Keratinocyte (primary cell): ENCODE measurements at regions not wholly inside any gene's neighbourhood (a gene's known extent, or its start where the extent isn't known, plus 50 kb on each side); places are given as distances from the start of the nearest gene placed in this dataset.

Experiments used
- DNase-seq: peaks from one replicate; pipeline ENCODE4 v3.0.0-alpha.2; 2011; ENCODE audit warnings: low read depth, missing footprints, low spot score
- FAIRE-seq: peaks from 2 replicates; lab custom pipeline; 2011; peaks lifted over from hg19 to GRCh38; lab: Jason Lieb, UNC
- H2AFZ ChIP-seq: 2 replicates; pipeline ENCODE4 v1.6.0; 2012; ENCODE audit warnings: low read length, control low read depth, inconsistent platforms; ENCODE audit not compliant: control insufficient read depth
- H3K27ac ChIP-seq: 2 replicates; pipeline ENCODE4 v1.5.1; 2011; ENCODE audit warnings: low read length; ENCODE audit not compliant: control insufficient read depth, insufficient read depth
- H3K27me3 ChIP-seq: 3 replicates; pipeline ENCODE4 v1.6.0; 2011; ENCODE audit warnings: low read length; ENCODE audit not compliant: control insufficient read depth, insufficient read depth; ENCODE audit errors: extremely low read depth
- H3K36me3 ChIP-seq, 2 experiments: 2 replicates in 1 of 2; 3 replicates in 1 of 2; pipeline ENCODE4 v1.5.1; 2011; ENCODE audit warnings: low read length in 2 of 2, mild to moderate bottlenecking in 1 of 2; ENCODE audit not compliant: control insufficient read depth in 2 of 2, insufficient read depth in 2 of 2; ENCODE audit errors: extremely low read depth in 1 of 2
- H3K4me1 ChIP-seq: 3 replicates; pipeline ENCODE4 v1.5.1; 2011; ENCODE audit warnings: low read length; ENCODE audit not compliant: control insufficient read depth, insufficient read depth; ENCODE audit errors: extremely low read depth
- H3K4me2 ChIP-seq: 3 replicates; pipeline ENCODE4 v1.6.0; 2011; ENCODE audit warnings: low read depth, low read length; ENCODE audit not compliant: control insufficient read depth, insufficient read depth; ENCODE audit errors: extremely low read depth
- H3K4me3 ChIP-seq, 3 experiments: fragments of 200-600 bp in 1 of 3; sonication (generic) in 1 of 3; 2 replicates in 2 of 3; 3 replicates in 1 of 3; pipeline ENCODE4 v1.5.1; 2011 to 2016; ENCODE audit warnings: low read length in 3 of 3, mild to moderate bottlenecking in 3 of 3, control low read depth in 2 of 3, inconsistent platforms in 1 of 3, low read depth in 1 of 3, mixed read lengths in 1 of 3, mixed run types in 1 of 3, moderate library complexity in 1 of 3; ENCODE audit not compliant: control insufficient read depth in 2 of 3, insufficient read depth in 2 of 3; ENCODE audit errors: extremely low read depth in 1 of 3
- H3K79me2 ChIP-seq: 2 replicates; pipeline ENCODE4 v1.6.0; 2012; ENCODE audit warnings: low read length; ENCODE audit not compliant: control insufficient read depth, insufficient read depth
- H3K9ac ChIP-seq: 3 replicates; pipeline ENCODE4 v1.6.0; 2011; ENCODE audit warnings: low read length; ENCODE audit not compliant: control insufficient read depth, insufficient read depth; ENCODE audit errors: extremely low read depth
- H3K9me1 ChIP-seq: 3 replicates; pipeline ENCODE4 v1.6.0; 2011; ENCODE audit warnings: low read length; ENCODE audit not compliant: control insufficient read depth, insufficient read depth; ENCODE audit errors: extremely low read depth
- H3K9me3 ChIP-seq: 2 replicates; pipeline ENCODE4 v1.5.1; 2012; ENCODE audit warnings: low read depth, low read length; ENCODE audit not compliant: control insufficient read depth
- H4K20me1 ChIP-seq: 3 replicates; pipeline ENCODE4 v1.6.0; 2011; ENCODE audit warnings: low read length; ENCODE audit not compliant: control insufficient read depth, insufficient read depth; ENCODE audit errors: extremely low read depth
- CTCF ChIP-seq, 3 experiments: IDR thresholded peaks in 1 of 3; conservative IDR thresholded peaks in 1 of 3; optimal IDR thresholded peaks in 1 of 3; 2 replicates in 2 of 3; 3 replicates in 1 of 3; pipeline versions ENCODE3 to v1.5.1; 2011; ENCODE audit warnings: low read length in 3 of 3, mild to moderate bottlenecking in 3 of 3, moderate library complexity in 2 of 3, control low read depth in 1 of 3, inconsistent platforms in 1 of 3; ENCODE audit not compliant: insufficient read depth in 2 of 3; ENCODE audit errors: extremely low read depth in 1 of 3
- EZH2 ChIP-seq: IDR thresholded peaks from one replicate; pipeline ENCODE4 v1.6.1; 2012; ENCODE audit warnings: inconsistent platforms, mild to moderate bottlenecking, low read length, moderate library complexity
- dilution Hi-C: fragments of 300-500 bp; cut with MboI; formaldehyde crosslinking; loops from one replicate; pipeline ENCODE4 v1.7.0; 2020; ENCODE audit warnings: low sequenced_read_pairs; ENCODE audit not compliant: extremely low pct_ligation_motif_present

DNA sequence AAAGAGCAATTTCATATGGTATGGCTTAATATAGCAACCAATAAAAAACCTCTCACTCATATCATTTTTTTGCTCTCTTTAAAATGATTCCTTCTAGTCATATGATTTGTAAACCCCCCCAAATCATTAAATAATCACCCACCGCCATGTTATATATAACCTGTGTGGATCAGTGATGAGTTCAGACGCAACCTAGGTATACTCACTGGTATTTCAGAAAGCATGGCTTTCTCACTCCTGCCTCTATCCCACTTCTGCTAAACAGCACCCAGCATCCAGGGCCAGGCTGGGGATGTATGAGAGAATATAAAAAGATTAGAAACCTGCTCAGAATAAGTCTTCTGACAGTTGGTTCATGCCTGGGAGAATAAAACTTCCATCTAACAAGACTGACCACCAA, 172.3 kb upstream of the PRICKLE2 start:
- no peaks in the 10 kb centered on the region for H3K4me1 ChIP-seq
- no peaks in the 10 kb centered on the region for H3K27me3 ChIP-seq
- no peak overlapping the region for H3K27ac ChIP-seq
- TF ChIP-seq EZH2 (no peak), CTCF (optimal IDR thresholded peaks at IDR 0.05 in 1 of 3, IDR thresholded peaks at IDR 0.05 in 1 of 3, conservative IDR thresholded peaks at IDR 0.05 in 1 of 3; ENCODE audit: extremely low read depth in 1 of 3, insufficient read depth in 2 of 3, low read length in 3 of 3) (no peak)
- no peaks in the 10 kb centered on the region for H3K9me1 ChIP-seq
- no peak overlapping the region for H3K9ac ChIP-seq
- H3K79me2 ChIP-seq = no peaks in the 10 kb centered on the region
- dilution Hi-C loops = no loop called here
- H3K4me2 ChIP-seq = no peak overlapping the region
- H3K36me3 ChIP-seq = no peaks in the 10 kb centered on the region
- DNase-seq = no peak
- no peaks in the 10 kb centered on the region for H4K20me1 ChIP-seq
- no peak for FAIRE-seq
- no peaks in the 10 kb centered on the region for H3K9me3 ChIP-seq
- no peak overlapping the region for H3K4me3 ChIP-seq
- H2AFZ ChIP-seq = no peak overlapping the region

DNA sequence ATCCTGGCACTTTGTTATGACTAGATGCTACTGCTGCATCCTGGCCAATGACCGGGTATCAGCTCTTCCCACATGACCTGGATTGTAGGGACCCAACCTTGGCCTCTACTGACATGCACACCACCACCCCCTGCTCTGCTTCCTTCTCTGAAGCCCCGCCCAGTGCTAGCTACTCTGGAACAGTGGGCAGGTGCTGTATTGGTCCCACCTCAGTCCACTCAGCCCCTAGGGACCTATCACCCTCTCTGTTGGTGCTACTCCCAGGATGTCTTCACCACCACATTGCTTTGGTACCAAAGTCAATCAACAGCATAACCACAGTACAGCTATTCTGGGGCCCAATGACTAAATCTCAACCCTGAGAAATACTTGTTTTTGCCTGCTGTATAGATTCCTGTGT, 170.2 kb upstream of the PRICKLE2 start:
- H4K20me1 ChIP-seq = no peaks in the 10 kb centered on the region
- no peak for FAIRE-seq

More for the DNA sequence above, 170.2 kb upstream of the PRICKLE2 start:
- no peaks in the 10 kb centered on the region for H3K27me3 ChIP-seq
- H3K79me2 ChIP-seq = no peaks in the 10 kb centered on the region
- H2AFZ ChIP-seq = no peak overlapping the region
- H3K4me2 ChIP-seq = no peak overlapping the region
- H3K9ac ChIP-seq = no peak overlapping the region
- TF ChIP-seq EZH2 = no peak
- no peak for TF ChIP-seq CTCF (optimal IDR thresholded peaks at IDR 0.05 in 1 of 3, IDR thresholded peaks at IDR 0.05 in 1 of 3, conservative IDR thresholded peaks at IDR 0.05 in 1 of 3; ENCODE audit: extremely low read depth in 1 of 3, insufficient read depth in 2 of 3, low read length in 3 of 3)
- no peak overlapping the region for H3K4me3 ChIP-seq
- no peak for DNase-seq
- no peaks in the 10 kb centered on the region for H3K4me1 ChIP-seq
- H3K9me1 ChIP-seq = no peaks in the 10 kb centered on the region
- no peaks in the 10 kb centered on the region for H3K36me3 ChIP-seq
- H3K9me3 ChIP-seq = no peaks in the 10 kb centered on the region
- dilution Hi-C loops = no loop called here
- no peak overlapping the region for H3K27ac ChIP-seq
